HG03432 (cell line): ENCODE measurements at regions not wholly inside any gene's neighbourhood (a gene's known extent, or its start where the extent isn't known, plus 50 kb on each side); places are given as distances from the start of the nearest gene placed in this dataset.
"Not testable (repeated sequence)": the region's sequence is repeated elsewhere in the genome, so short reads cannot be mapped to it uniquely, and the experiment has no call there.

Source experiments
- ATAC-seq: cut with Tn5 transposase; IDR thresholded peaks from one replicate; pipeline ENCODE4 v1.9.1; 2021; ENCODE audit warnings: mild to moderate bottlenecking, moderate library complexity; ENCODE audit not compliant: unreplicated experiment

- no peak for ATAC-seq
Observed at GRCh38 chr7:25727446-25727845, 424.6 kb upstream of the NFE2L3 start.

GRCh38 chr7:25727876-25728275 is 424.1 kb upstream of the NFE2L3 start:
- ATAC-seq, result no peak

GRCh38 chr7:25731068-25731845 is 420.7 kb upstream of the NFE2L3 start:
- ATAC-seq, result no peak

GRCh38 chr7:25731846-25732245 is 420.2 kb upstream of the NFE2L3 start:
- ATAC-seq, result no peak

GRCh38 chr7:25732766-25733217 is 419.2 kb upstream of the NFE2L3 start:
- ATAC-seq, result no peak

GRCh38 chr7:25735674-25736242 is 416.2 kb upstream of the NFE2L3 start:
- no peak for ATAC-seq

- no peak for ATAC-seq
Observed at GRCh38 chr7:25738528-25738927, 413.5 kb upstream of the NFE2L3 start.

- ATAC-seq, result no peak
Observed at GRCh38 chr7:25739143-25739542, 412.9 kb upstream of the NFE2L3 start.

GRCh38 chr7:25742316-25742715 is 409.7 kb upstream of the NFE2L3 start:
- ATAC-seq, result no peak

GRCh38 chr7:25743670-25744451 is 408.1 kb upstream of the NFE2L3 start:
- not testable (repeated sequence) for ATAC-seq

- no peak for ATAC-seq
Observed at GRCh38 chr7:25750744-25751508, 401.1 kb upstream of the NFE2L3 start.

- ATAC-seq, result no peak
Observed at GRCh38 chr7:25752154-25752553, 399.8 kb upstream of the NFE2L3 start.

- ATAC-seq, result no peak
Observed at GRCh38 chr7:25752967-25753791, 398.8 kb upstream of the NFE2L3 start.

- ATAC-seq, result no peak
Observed at GRCh38 chr7:25753837-25754236, 398.2 kb upstream of the NFE2L3 start.

- no peak for ATAC-seq
Observed at GRCh38 chr7:25754333-25754732, 397.7 kb upstream of the NFE2L3 start.

GRCh38 chr7:25754751-25755150 is 397.2 kb upstream of the NFE2L3 start:
- no peak for ATAC-seq

GRCh38 chr7:25756601-25757000 is 395.4 kb upstream of the NFE2L3 start:
- no peak for ATAC-seq

- ATAC-seq, result no peak
Observed at GRCh38 chr7:25758559-25758958, 393.4 kb upstream of the NFE2L3 start.

- no peak for ATAC-seq
Observed at GRCh38 chr7:25759286-25759685, 392.7 kb upstream of the NFE2L3 start.

GRCh38 chr7:25759748-25760147 is 392.2 kb upstream of the NFE2L3 start:
- ATAC-seq, result no peak
